ENCODE measurements at regions not wholly inside any gene's neighbourhood (a gene's known extent, or its start where the extent isn't known, plus 50 kb on each side); places are given as distances from the start of the nearest gene placed in this dataset.

GRCh38 chr11:95331161-95331560, 100.2 kb upstream of the SESN3 start:
- Histone ChIP-seq H3K27ac (ENCODE audit: low read length in 2 of 2) (no peak overlapping the region), H3K9me3 (ENCODE audit: control extremely low read depth in 1 of 3, control insufficient read depth in 2 of 3, insufficient read depth in 1 of 3, low read length in 2 of 3) (no peaks in the 10 kb centered on the region), H3K27me3 (replicated peaks in 1 of 4; ENCODE audit: control extremely low read depth in 1 of 4, control insufficient read depth in 3 of 4, insufficient read depth in 4 of 4, low read length in 3 of 4) (no peaks in the 10 kb centered on the region), H3K9ac (ENCODE audit: low read length) (no peak overlapping the region), H3K36me3 (replicated peaks in 1 of 2; ENCODE audit: control extremely low read depth in 1 of 2, control insufficient read depth in 1 of 2, extremely low read depth in 1 of 2, insufficient read depth in 2 of 2, low read length in 1 of 2) (no peaks in the 10 kb centered on the region), H3K4me2 (replicated peaks; ENCODE audit: low read depth, low read length, poor library complexity, severe bottlenecking) (no peak overlapping the region), H3K79me2 (ENCODE audit: control insufficient read depth, insufficient read depth, low read length) (no peaks in the 10 kb centered on the region), H3K4me1 (ENCODE audit: control insufficient read depth in 2 of 2, insufficient read depth in 2 of 2, low read length in 2 of 2) (peaks cover 13 to 19% of the 10 kb centered on the region in 2 donors), H4K20me1 (ENCODE audit: control insufficient read depth, insufficient read depth, low read length, poor library complexity, severe bottlenecking) (no peaks in the 10 kb centered on the region), H2AFZ (ENCODE audit: insufficient read depth, low read depth, low read length, poor library complexity, severe bottlenecking) (no peak overlapping the region), H3K4me3 (ENCODE audit: control extremely low read depth in 1 of 5, extremely low read depth in 1 of 5, insufficient read depth in 1 of 5, low read depth in 2 of 5, low read length in 4 of 5) (no peak overlapping the region)
- H3K4me3 Mint-ChIP-seq, result no peak overlapping the region
- ChIA-PET POLR2A (interaction anchor here (0.8 kb wide), 1 partner anchor 62 kb away, joined by 3 read pairs; no protein-coding TSS in a partner anchor), CTCF (no interaction called here)
- ATAC-seq (ENCODE audit: low read depth) (no peak), DNase-seq (no peak)
- H3K4me1 Mint-ChIP-seq, result peaks cover 11% of the 10 kb centered on the region
- no peak overlapping the region for H3K27ac Mint-ChIP-seq
- no peak for TF ChIP-seq CTCF (IDR thresholded peaks at IDR 0.05)
- TF ChIP-seq EZH2 (IDR thresholded peaks at IDR 0.05; ENCODE audit: borderline replicate concordance, insufficient read depth, low read depth, low read length, poor library complexity, severe bottlenecking), result no peak
- WGBS (ENCODE audit: insufficient coverage), result no CpG with 5 or more reads among the region's 1 CpG
- no peaks in the 10 kb centered on the region for H3K27me3 Mint-ChIP-seq
- no peaks in the 10 kb centered on the region for H3K9me3 Mint-ChIP-seq (ENCODE audit: insufficient read depth)
- intact Hi-C loops (cut with micrococcal nuclease), result no loop called here

- H3K27ac ChIP-seq (ENCODE audit: low read length in 2 of 2), result no peak overlapping the region
- H3K27me3 Mint-ChIP-seq, result no peaks in the 10 kb centered on the region
- WGBS (ENCODE audit: insufficient coverage), result 100% methylated on average over 1 of the region's 1 CpG
- H4K20me1 ChIP-seq (ENCODE audit: control insufficient read depth, insufficient read depth, low read length, poor library complexity, severe bottlenecking), result no peaks in the 10 kb centered on the region
- H3K9me3 Mint-ChIP-seq (ENCODE audit: insufficient read depth), result no peaks in the 10 kb centered on the region
- H3K4me2 ChIP-seq (replicated peaks; ENCODE audit: low read depth, low read length, poor library complexity, severe bottlenecking), result no peak overlapping the region
- no peak overlapping the region for H3K4me3 ChIP-seq (ENCODE audit: control extremely low read depth in 1 of 5, extremely low read depth in 1 of 5, insufficient read depth in 1 of 5, low read depth in 2 of 5, low read length in 4 of 5)
- TF ChIP-seq CTCF (IDR thresholded peaks at IDR 0.05), result no peak
- no peak for TF ChIP-seq EZH2 (IDR thresholded peaks at IDR 0.05; ENCODE audit: borderline replicate concordance, insufficient read depth, low read depth, low read length, poor library complexity, severe bottlenecking)
- no peak overlapping the region for H2AFZ ChIP-seq (ENCODE audit: insufficient read depth, low read depth, low read length, poor library complexity, severe bottlenecking)
- intact Hi-C loops (cut with micrococcal nuclease), result no loop called here
- H3K9me3 ChIP-seq (ENCODE audit: control extremely low read depth in 1 of 3, control insufficient read depth in 2 of 3, insufficient read depth in 1 of 3, low read length in 2 of 3), result no peaks in the 10 kb centered on the region
- no peaks in the 10 kb centered on the region for H3K36me3 ChIP-seq (replicated peaks in 1 of 2; ENCODE audit: control extremely low read depth in 1 of 2, control insufficient read depth in 1 of 2, extremely low read depth in 1 of 2, insufficient read depth in 2 of 2, low read length in 1 of 2)
- H3K4me3 Mint-ChIP-seq, result no peak overlapping the region
- no peaks in the 10 kb centered on the region for H3K79me2 ChIP-seq (ENCODE audit: control insufficient read depth, insufficient read depth, low read length)
- DNase-seq (no peak), ATAC-seq (ENCODE audit: low read depth) (no peak)
- CTCF ChIA-PET, result interaction anchor here (1.0 kb wide), 1 partner anchor 98 kb away, joined by 3 read pairs; no protein-coding TSS in a partner anchor
- no peaks in the 10 kb centered on the region for H3K27me3 ChIP-seq (replicated peaks in 1 of 4; ENCODE audit: control extremely low read depth in 1 of 4, control insufficient read depth in 3 of 4, insufficient read depth in 4 of 4, low read length in 3 of 4)
- peaks cover 11% of the 10 kb centered on the region for H3K4me1 Mint-ChIP-seq
- POLR2A ChIA-PET, result no interaction called here
- H3K27ac Mint-ChIP-seq, result no peak overlapping the region
- peaks cover 6 to 11% of the 10 kb centered on the region in 2 donors for H3K4me1 ChIP-seq (ENCODE audit: control insufficient read depth in 2 of 2, insufficient read depth in 2 of 2, low read length in 2 of 2)
- H3K9ac ChIP-seq (ENCODE audit: low read length), result no peak overlapping the region
Observed at GRCh38 chr11:95330302-95330701, 99.3 kb upstream of the SESN3 start.

All from B cell (primary cell).